Cardiac fibroblast (primary cell): ENCODE measurements at regions not wholly inside any gene's neighbourhood (a gene's known extent, or its start where the extent isn't known, plus 50 kb on each side); places are given as distances from the start of the nearest gene placed in this dataset.
A peak's percentile ranks its signal among the peaks of the same experiment; 100 is the strongest.

Experiments
- DNase-seq, 2 donors: peaks; one replicate each; pipeline versions ENCODE4 v3.0.0 to v3.0.0-alpha.2; 2010; ENCODE audit warnings: low read depth in 2 of 2
- H3K4me3 ChIP-seq, 2 donors: replicated peaks in 1 of 2; 1 replicate in 1 of 2; 2 replicates in 1 of 2; pipeline ENCODE4 v1.5.1; 2011; ENCODE audit warnings: low read depth in 2 of 2, low read length in 2 of 2, mild to moderate bottlenecking in 2 of 2, moderate library complexity in 1 of 2
- TF ChIP-seq, protein P1 (sequence below): IDR thresholded peaks from one replicate; pipeline ENCODE4 v1.5.1; 2011; ENCODE audit warnings: low read depth, mild to moderate bottlenecking, low read length, inconsistent platforms

DNA sequence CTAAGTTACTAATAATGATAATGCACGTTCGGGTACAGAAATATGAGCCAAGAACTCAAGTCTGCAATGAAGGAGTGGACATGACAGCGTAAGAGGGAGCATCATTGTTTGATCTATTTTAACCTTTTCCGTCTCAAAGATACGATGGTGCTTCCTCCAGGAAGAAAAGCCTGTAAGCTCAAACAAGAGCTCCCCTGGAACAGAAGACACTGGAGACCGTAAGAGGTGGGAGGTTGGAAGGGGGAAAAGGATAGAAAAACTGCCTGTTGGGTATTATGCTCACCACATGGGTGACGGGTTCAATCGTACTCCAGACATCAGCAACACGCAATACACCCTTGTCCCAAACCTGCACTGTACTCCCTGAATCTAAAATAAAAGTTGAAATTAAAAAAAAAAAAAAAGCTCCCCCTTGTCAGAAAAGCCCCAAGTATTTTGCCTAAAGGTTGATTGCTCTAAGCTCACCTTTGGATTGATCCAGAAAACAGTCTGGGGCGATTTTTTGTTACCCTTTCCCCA lies 180.5 kb downstream of the TRIM27 start:
- DNase-seq, result no peak
- peak overlapping the region in 1 of 2 donors; percentile 21 for H3K4me3 ChIP-seq
- TF ChIP-seq, protein P1, sequence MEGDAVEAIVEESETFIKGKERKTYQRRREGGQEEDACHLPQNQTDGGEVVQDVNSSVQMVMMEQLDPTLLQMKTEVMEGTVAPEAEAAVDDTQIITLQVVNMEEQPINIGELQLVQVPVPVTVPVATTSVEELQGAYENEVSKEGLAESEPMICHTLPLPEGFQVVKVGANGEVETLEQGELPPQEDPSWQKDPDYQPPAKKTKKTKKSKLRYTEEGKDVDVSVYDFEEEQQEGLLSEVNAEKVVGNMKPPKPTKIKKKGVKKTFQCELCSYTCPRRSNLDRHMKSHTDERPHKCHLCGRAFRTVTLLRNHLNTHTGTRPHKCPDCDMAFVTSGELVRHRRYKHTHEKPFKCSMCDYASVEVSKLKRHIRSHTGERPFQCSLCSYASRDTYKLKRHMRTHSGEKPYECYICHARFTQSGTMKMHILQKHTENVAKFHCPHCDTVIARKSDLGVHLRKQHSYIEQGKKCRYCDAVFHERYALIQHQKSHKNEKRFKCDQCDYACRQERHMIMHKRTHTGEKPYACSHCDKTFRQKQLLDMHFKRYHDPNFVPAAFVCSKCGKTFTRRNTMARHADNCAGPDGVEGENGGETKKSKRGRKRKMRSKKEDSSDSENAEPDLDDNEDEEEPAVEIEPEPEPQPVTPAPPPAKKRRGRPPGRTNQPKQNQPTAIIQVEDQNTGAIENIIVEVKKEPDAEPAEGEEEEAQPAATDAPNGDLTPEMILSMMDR, result no peak

- TF ChIP-seq, protein P1, result no peak
- H3K4me3 ChIP-seq, result peak overlapping the region in 1 of 2 donors; percentile 36
- no peak for DNase-seq
These were observed 176.6 kb downstream of the TRIM27 start for GRCh38 chr6:28747083-28747630.

- H3K4me3 ChIP-seq, result peak overlapping the region in 1 of 2 donors; percentile 36
- DNase-seq, result peak; percentile 61 to 94
- TF ChIP-seq, protein P1, result no peak
These were observed 176.1 kb downstream of the TRIM27 start for GRCh38 chr6:28747631-28748157.

GRCh38 chr6:28748192-28748591 lies 175.6 kb downstream of the TRIM27 start:
- DNase-seq, result no peak
- H3K4me3 ChIP-seq, result no peak overlapping the region
- TF ChIP-seq, protein P1, result no peak

- H3K4me3 ChIP-seq, result no peak overlapping the region
- TF ChIP-seq, protein P1, result no peak
- no peak for DNase-seq
These were observed 172.8 kb downstream of the TRIM27 start for GRCh38 chr6:28750926-28751458.

DNA sequence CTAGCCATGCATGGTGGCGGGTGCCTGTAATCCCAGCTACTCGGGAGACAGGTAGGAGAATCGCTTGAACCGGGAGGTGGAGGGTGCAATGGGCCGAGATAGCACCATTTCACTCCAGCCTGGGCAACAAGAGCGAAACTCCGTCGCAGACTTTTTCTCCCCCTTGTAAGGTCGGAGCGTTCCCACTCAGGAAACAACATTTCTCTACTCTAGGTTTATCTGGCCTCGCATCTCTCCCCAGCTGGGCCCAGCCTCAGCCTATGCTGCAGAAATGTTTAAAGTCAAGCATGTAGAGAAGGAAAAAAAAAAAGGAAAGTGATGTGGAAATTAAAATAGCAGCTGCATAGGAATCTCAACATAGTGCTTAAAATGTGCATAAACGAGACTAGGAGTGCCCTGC lies 172.3 kb downstream of the TRIM27 start:
- TF ChIP-seq, protein P1, result no peak
- no peak overlapping the region for H3K4me3 ChIP-seq
- no peak for DNase-seq
